Tongue (tissue), 1 donor: ENCODE measurements at regions not wholly inside any gene's neighbourhood (a gene's known extent, or its start where the extent isn't known, plus 50 kb on each side); places are given as distances from the start of the nearest gene placed in this dataset.
"Not testable (repeated sequence)": the region's sequence is repeated elsewhere in the genome, so short reads cannot be mapped to it uniquely, and the experiment has no call there.

Experiments used
- DNase-seq: peaks from one replicate; pipeline ENCODE4 v3.0.0-alpha.2; 2015

DNA sequence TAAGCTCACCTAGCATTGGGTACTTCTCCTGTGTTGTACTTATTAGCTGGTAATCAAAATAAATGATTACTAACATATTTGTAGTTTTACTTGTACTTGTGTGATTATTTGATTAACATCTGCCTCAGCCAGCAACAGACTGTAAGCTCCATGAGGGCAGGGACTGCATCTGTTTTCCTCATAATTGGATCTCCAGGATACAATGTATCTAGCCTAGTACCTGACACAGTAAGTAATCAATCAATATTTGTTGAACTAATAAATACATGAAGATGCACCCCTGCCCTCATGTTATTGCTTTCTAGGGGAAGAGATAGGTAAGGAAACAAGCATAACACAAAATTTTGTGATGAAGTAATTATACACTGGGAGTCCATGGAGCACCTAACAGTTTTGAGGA lies 101.5 kb downstream of the TENT5C start:
- no peak for DNase-seq

GRCh38 chr1:117708323-117709248 lies 102.7 kb downstream of the TENT5C start:
- no peak for DNase-seq

- DNase-seq, result peak; percentile 73
Observed at GRCh38 chr1:117709249-117709691, 103.4 kb downstream of the TENT5C start.

GRCh38 chr1:117710710-117711109 lies 104.9 kb downstream of the TENT5C start:
- no peak for DNase-seq

GRCh38 chr1:117712621-117713020 lies 106.8 kb downstream of the TENT5C start:
- DNase-seq, result no peak

DNA sequence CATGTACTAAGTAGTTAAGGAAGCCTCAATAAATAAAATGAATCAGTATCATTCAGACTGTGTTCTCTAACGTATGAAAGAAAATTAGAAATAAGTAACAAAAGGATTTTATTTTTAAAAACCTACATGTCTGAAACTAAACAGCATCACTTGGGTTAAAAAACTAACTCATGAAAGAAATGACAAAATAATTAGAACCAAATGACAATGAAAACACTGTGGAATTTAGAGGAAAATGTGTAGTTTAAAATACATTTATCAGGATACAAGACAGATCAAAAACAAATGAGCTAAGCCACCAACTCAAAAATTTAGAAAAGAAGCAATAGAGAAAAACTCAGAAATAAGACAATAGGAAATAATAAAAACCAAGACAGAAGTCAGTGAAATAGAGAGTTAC lies 108.7 kb downstream of the TENT5C start:
- no peak for DNase-seq

DNA sequence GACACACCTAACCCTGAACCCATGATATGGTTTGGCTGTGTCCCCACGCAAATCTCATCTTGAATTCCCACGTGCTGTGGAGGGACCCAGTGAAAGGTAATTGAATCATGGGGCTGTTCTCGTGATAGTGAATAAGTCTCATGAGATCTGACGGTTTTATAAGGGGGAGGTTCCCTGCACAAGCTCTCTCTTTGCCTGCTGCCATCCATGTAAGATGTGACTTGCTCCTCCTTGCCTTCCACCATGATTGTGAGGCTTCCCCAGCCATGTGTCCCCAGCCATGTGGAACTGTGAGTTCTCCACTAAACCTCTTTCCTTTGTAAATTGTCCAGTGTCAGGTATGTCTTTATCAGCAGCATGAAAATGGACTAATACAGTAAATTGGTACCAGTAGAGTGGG lies 110.2 kb downstream of the TENT5C start:
- DNase-seq, result not testable (repeated sequence)

- not testable (repeated sequence) for DNase-seq
Observed at GRCh38 chr1:117717980-117718379, 112.1 kb downstream of the TENT5C start.

DNA sequence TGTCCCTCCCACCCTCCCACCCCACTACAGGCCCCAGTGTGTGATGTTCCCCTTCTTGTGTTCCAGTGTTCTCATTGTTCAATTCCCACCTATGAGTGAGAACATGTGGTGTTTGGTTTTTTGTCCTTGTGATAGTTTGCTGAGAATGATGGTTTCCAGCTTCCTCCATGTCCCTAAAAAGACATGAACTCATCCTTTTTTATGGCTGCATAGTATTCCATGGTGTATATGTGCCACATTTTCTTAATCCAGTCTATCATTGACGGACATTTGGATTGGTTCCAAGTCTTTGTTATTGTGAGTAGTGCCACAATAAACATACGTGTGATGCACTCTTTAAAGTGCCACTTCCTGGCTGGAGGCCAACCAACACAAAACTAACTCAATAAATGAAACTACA lies 112.7 kb downstream of the TENT5C start:
- not testable (repeated sequence) for DNase-seq

GRCh38 chr1:117719004-117719403 lies 113.2 kb downstream of the TENT5C start:
- DNase-seq, result no peak

DNA sequence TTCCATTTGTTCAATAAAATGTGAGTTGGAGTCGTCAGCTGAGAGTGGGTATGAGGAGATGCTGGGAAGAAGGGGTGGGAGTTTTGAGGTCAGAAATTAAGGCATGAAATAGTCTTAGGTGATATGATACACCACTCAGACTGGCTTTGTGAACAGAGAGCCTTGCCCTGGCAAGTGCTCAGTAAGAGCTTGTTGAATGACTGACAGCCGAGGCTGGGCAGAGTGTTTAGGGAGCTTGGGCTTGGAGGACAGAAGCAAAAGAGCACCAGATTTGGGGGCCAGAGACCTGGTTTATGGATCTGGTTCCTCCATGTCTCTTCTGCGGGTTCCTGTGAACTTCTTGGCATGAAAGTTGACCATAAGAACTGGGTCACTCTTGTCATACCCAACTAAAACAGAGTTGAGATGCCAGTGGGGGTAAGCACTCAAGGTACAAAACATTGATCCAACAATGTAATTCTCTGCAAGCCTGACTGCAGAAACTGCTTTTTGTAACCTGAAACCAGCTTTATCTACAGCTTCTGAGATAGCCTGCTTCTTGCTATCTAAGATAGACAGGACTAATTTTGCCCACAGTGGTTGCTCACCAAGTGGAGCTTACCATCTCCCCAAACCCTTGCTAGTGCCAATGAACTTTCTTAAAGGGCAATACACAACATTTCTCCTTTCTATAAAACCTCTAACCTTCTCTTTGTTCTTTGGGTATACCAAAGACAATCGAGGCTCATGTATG lies 126.4 kb downstream of the TENT5C start:
- no peak for DNase-seq

- no peak for DNase-seq
Observed at GRCh38 chr1:117732956-117733355, 127.1 kb downstream of the TENT5C start.

GRCh38 chr1:117734403-117734802 lies 128.6 kb downstream of the TENT5C start:
- no peak for DNase-seq

- peak; percentile 53 for DNase-seq
Observed at GRCh38 chr1:117735045-117735992, 129.5 kb downstream of the TENT5C start.

DNA sequence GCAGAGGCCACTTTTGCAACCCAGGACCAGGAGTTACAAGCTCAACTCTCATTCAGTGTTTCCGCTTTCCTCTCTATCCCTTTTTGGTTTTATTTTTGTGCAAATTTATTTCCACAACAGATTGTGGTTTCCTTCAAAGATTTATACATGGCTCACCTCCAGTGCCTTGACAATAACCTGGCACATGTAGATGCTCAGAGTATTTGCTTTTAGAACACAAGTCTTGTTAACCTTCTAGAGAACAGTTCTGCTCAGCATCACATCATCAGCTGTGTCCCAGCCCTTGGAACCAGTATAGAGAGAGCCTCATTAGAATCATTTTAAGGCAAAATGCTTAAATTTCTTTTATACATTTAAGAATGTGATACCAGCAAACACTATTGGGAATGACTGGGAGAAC lies 133.7 kb downstream of the TENT5C start:
- peak; percentile 63 for DNase-seq

DNA sequence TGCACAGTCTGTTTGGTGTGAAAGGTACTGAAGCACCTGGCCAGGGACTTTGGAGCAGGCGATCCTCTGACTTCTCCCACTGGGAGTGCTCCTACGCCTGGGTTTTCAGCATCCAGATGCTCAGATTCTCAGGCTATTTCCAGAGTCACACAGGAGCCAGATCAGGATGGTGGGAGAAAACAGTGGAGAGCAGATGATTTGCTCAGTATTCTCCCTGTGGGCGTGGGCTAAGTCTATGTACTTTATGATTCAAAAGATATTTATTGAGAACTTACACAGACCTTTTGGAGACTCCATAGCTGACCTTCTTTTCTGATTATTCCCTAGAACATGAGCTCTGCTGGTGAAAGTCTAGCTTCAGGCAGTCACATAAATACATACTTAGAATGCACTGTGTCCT lies 134.6 kb downstream of the TENT5C start:
- peak; percentile 11 for DNase-seq

DNA sequence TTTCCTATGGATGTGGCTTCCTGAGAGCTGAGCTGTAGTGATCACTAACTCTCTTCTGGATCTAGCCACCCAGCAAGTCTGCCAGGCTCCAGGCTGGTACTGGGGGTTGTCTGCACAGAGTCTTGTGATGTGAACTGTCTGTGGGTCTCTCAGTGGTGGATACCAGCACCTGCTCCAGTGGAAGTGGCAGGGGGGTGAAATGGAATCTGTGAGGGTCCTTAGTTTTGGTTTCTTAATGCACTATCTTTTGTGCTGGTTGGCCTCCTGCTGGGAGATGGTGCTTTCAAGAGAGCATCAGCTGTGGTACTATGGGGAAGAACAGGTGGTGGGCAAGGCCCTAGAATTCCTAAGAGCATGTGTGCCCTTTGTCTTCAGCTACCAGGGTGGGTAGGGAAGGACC lies 140.7 kb downstream of the TENT5C start:
- not testable (repeated sequence) for DNase-seq

DNA sequence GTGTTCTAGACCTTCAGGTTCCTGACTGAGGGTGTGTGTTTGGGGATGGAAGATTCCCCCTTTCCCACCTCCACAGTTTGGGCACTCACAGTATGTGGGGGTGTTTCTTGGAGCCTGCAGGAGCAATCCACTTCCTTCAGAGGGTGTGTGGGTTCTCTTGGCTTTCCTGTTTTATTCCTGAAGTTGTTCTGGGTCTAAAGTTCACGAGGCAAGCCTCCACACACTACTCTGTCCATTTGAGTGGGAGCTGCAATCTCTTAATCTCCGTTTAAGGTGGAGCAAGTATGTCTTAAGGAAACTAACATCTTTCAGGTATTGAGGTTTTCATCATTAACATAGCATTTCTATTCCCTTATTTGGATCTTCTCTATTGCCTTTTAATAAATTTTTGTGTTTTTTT lies 141.8 kb downstream of the TENT5C start:
- no peak for DNase-seq

DNA sequence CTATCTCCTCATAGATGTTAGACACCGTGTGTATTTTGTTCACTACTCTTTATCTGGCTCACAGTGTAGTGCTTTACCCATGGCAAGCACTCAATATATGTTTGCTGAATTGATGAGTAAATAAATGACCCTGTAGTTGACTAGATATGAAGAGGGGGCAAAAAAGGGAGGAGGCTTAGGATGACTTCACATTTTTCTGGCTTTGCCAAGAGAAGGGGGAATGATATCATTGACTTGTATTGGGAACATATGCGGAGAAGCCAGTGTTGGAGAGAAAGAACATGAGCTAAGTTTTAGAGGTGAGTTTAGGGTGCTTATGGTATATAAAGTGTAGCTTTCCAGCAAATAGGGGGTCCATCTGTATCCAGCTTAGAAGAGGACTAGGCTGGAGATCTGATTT lies 145.5 kb downstream of the TENT5C start:
- DNase-seq, result no peak

DNA sequence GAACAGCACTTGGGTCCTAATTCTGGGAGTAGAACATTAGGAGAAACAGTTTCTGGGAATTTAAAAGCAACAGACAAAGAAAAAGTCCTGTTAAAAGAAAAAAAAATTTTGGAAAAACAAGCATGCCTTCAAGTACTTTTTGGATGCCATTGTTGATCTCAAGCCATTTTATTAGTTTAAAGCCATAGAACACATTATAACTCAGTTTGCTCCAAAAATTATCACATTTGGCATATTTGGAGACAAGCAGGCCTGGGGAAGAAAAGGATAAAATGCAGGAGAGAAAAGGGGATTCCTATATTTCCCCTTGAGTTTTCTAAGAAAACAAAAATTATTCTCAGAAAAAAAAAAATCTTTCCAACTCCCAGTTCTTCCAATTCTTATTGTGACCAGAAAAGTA lies 146.8 kb downstream of the TENT5C start:
- no peak for DNase-seq

- no peak for DNase-seq
Observed at GRCh38 chr1:117753232-117753631, 147.4 kb downstream of the TENT5C start.

DNA sequence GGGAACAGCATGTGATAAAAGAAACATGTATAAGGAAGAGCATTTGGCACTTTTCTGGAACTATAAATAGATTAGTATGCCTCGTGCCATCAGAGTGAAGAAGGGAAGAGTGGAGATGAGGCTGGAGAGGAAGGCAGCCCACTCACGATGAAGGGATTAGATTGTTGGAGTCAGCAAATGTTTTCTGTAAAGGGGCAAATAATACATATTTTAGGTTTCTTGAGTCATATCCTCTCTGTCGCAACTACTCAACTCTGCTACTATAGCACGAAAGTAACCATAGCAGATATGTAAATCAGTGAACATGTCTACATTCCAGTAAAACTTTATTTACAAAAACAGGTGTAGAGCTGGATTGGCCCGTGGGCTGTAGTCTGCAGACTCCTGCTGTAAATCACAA lies 147.8 kb downstream of the TENT5C start:
- DNase-seq, result no peak
